Amniotic stem cell (primary cell): ENCODE measurements at regions not wholly inside any gene's neighbourhood (a gene's known extent, or its start where the extent isn't known, plus 50 kb on each side); places are given as distances from the start of the nearest gene placed in this dataset.

ENCODE experiments used
- DNase-seq: peaks from one replicate; lab custom pipeline; 2025; lab: John Stamatoyannopoulos, UW

DNA sequence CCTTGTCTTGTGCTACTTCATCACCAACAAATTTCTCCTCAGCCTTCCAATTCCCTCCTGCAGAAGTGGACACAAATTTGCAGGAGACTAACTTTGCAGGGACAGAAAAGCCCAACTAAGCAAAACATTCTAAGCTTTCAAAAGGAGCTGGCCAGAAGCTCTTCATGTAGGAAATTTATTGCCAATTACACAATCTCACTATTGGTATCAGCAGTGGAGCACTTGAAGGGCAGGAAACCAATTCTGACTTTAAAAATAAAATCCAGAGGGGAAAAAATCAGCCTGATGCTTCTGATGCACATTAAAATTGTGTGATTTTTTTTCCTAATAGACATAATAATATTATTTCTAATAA lies 193.3 kb downstream of the LY86 start:
- no peak for DNase-seq

- no peak for DNase-seq
These were observed 195.2 kb downstream of the LY86 start for GRCh38 chr6:6783721-6784120.

- DNase-seq, result no peak
These were observed 196.1 kb downstream of the LY86 start for GRCh38 chr6:6784514-6785162.

- DNase-seq, result no peak
These were observed 196.6 kb downstream of the LY86 start for GRCh38 chr6:6785163-6785521.

- DNase-seq, result no peak
These were observed 200.0 kb downstream of the LY86 start for GRCh38 chr6:6788394-6789032.

- DNase-seq, result no peak
These were observed 201.9 kb downstream of the LY86 start for GRCh38 chr6:6790393-6790792.

DNA sequence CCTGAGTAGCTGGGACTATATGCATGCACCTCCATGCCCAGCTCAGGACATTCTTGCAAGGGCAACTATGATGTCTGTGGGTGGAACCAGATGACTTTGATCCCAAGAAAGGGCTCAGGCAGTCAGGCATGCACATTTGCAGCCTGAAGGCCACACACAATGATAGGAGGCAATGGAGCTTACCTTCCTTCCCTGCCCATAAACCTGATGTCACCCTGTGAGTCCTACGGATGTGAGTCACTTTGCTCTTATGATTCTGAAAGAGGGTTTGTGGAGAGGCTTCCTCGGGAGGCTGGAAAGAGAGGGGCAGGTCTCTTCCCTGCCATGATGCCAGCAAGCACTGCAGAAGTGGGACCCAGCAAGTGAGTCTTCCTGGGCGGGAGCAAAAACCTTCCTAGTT lies 202.4 kb downstream of the LY86 start:
- no peak for DNase-seq

- no peak for DNase-seq
These were observed 205.1 kb downstream of the LY86 start for GRCh38 chr6:6793388-6794250.

GRCh38 chr6:6795393-6795792 lies 206.9 kb downstream of the LY86 start:
- no peak for DNase-seq

DNA sequence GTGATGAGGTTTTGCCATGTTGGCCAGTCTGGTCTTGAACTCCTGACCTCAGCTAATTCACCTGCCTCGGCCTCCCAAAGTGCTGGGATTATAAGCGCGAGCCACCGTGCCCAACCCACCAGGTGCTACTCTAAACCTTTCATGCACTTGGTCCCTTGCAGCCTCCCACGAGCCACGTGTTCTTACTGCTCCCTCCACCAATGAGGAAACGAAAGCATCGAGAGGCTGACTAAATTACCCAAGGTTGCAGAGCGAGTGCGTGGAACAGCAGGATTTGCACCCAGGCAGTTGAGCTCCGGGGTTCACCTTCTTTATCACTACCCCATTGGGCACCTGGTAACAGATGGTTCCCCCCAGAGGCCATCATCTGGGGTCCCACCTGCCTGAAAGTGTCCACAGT lies 208.3 kb downstream of the LY86 start:
- no peak for DNase-seq

DNA sequence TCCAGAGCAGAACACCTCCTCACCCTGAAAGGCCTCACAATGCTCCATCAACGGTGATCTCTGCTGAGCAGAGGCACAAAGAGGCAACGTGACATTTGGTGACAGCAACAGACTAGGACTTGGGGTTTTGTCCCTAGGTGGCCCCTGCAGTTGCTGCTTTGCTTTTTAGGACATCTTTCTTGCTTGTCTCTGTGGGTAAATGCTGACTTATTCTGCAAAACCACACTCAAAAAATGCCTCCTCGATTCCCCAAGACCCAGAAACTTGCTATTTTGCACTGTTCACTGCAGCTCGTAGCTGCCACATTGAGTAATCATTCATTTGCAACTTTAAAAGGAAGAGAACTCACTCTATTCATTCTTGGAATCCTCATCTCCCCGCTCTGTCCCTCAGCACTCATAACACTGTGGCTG lies 209.9 kb downstream of the LY86 start:
- DNase-seq, result no peak

- DNase-seq, result no peak
These were observed 212.4 kb downstream of the LY86 start for GRCh38 chr6:6801005-6801335.

- no peak for DNase-seq
These were observed 213.2 kb downstream of the LY86 start for GRCh38 chr6:6801635-6802218.

DNA sequence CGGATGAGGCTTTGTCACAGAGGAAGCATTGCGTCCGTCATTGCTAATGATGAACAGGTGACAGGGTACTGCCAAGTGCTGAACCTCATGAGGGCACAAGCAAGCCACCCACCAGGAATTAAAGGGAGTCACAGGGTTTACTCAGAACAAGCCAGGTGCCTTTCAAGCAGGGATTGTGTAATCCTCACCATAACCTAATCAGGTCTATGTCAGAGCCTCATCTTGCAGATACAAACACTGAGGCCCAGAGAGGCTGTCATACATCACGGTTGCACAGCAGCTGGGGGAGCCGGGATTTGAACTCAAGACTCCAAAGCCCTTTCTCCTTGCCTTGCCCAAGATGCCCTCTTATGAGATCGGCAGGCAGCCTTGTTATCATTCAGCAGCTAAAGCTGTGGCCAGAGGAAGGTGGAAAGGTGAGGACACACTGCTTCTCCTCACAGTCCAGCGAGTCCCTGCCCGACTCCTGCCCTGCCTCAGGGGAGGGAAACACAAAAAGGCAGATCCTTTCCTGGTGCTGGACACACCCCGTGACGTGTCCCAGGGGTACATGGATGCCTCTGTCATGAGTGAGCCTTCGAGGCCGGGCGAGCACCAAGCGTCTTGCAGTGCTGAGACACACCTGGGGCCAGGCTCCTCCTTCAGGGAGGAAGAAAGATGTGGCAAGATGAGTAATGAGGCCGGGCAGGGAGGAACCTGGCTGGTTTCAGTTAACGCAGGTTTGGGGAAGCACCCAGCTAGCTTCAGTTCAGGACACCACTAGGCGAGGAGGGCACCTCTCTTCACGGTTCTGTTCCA lies 214.9 kb downstream of the LY86 start:
- no peak for DNase-seq

GRCh38 chr6:6804843-6805615 lies 216.5 kb downstream of the LY86 start:
- DNase-seq, result no peak

DNA sequence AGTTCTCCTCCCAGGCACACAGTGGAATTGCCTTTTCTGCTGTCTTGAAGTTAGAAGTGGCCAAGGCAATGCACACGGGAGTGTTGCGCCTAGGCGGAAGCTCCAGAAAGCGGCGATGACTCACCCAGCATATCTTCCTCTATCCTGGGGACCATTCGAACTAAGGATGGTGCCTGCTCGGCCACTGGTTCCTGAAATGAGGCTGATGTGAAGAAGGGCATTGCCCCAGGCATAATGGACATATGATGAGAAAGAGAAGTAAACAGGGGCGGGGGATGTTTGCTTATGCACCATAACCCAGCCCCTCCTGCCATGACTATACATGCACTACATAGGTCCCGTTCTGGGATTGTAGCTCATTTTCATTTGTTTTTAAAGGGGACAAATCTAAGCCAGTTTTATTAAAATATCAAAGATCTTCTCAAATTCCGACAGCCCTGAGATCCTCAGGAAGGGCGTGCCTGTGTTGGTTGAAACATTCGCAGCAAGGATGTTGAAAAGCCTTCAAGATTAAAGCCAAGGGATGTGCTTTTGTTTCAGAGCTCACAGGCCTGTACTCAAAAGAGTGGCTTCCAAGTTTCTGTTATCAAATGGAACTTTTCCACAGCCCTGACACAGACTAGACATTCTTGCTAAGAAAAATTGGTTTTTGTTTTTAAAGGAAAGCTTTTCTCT lies 218.5 kb downstream of the LY86 start:
- DNase-seq, result no peak

GRCh38 chr6:6808343-6808742 lies 219.8 kb downstream of the LY86 start:
- no peak for DNase-seq

- DNase-seq, result no peak
These were observed 220.4 kb downstream of the LY86 start for GRCh38 chr6:6808915-6809314.

GRCh38 chr6:6810727-6811126 lies 222.2 kb downstream of the LY86 start:
- no peak for DNase-seq

DNA sequence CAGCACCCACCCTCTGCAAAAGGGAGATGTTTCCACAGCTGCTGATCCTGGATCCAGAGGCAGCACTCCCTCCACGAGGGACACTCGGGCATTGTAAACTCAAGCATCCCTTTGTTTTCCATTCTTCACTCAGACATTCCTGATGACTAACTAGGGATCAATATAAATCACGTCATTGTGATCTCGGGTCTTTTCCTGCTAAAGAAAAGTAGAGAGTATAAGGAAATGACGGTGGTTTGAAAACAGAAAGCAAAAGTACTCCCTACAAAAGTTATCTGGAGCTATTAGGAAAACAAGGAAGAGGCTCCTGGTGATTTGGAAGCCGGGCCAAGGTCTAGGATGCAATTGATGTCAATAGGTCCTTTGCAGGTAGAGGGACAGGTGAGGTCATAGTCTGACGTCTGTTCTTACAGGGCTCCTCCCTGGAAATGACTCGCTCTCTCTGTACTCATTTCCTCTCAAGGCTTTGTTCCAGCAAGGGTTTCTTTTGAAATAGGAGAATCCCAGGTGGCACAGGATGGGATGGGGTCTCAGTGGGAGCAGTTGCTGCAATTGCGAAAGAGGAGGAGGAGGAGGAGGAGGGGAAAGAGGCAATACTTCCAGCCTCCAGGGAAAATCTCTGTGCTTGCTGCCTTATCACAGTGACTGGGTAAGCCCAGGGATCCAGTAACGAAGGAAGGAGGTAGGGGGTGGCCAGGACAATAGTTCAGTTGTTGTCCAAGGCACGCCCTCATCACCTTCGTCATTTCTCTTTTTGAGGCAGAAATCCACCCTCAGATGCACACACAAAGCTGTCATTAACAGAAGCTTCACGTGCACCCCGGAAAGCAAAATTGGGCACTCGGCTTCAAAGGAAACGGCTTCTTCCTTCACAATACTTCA lies 222.8 kb downstream of the LY86 start:
- no peak for DNase-seq
